GM19025 (cell line): ENCODE measurements at regions not wholly inside any gene's neighbourhood (a gene's known extent, or its start where the extent isn't known, plus 50 kb on each side); places are given as distances from the start of the nearest gene placed in this dataset.
"Not testable (repeated sequence)": the region's sequence is repeated elsewhere in the genome, so short reads cannot be mapped to it uniquely, and the experiment has no call there.

Experiments
- ATAC-seq: cut with Tn5 transposase; IDR thresholded peaks from one replicate; pipeline ENCODE4 v1.9.1; 2021; ENCODE audit warnings: mild to moderate bottlenecking, low read depth, moderate library complexity; ENCODE audit not compliant: unreplicated experiment

GRCh38 chr7:13724191-13724976, 265.1 kb downstream of the ETV1 start:
- no peak for ATAC-seq

- no peak for ATAC-seq
Observed at GRCh38 chr7:13724977-13725566, 264.4 kb downstream of the ETV1 start.

- no peak for ATAC-seq
Observed at GRCh38 chr7:13725591-13725990, 263.9 kb downstream of the ETV1 start.

GRCh38 chr7:13727279-13727678, 262.2 kb downstream of the ETV1 start:
- no peak for ATAC-seq

- no peak for ATAC-seq
Observed at GRCh38 chr7:13727751-13728150, 261.7 kb downstream of the ETV1 start.

GRCh38 chr7:13728430-13728829, 261.0 kb downstream of the ETV1 start:
- ATAC-seq: not testable (repeated sequence)

- ATAC-seq: no peak
Observed at GRCh38 chr7:13731643-13732042, 257.8 kb downstream of the ETV1 start.

GRCh38 chr7:13737563-13737962, 251.9 kb downstream of the ETV1 start:
- no peak for ATAC-seq

- ATAC-seq: no peak
Observed at GRCh38 chr7:13742126-13742525, 247.3 kb downstream of the ETV1 start.

- ATAC-seq: no peak
Observed at GRCh38 chr7:13742811-13743210, 246.7 kb downstream of the ETV1 start.

GRCh38 chr7:13743226-13743625, 246.2 kb downstream of the ETV1 start:
- ATAC-seq: no peak

GRCh38 chr7:13745530-13745929, 243.9 kb downstream of the ETV1 start:
- ATAC-seq: no peak

- ATAC-seq: no peak
Observed at GRCh38 chr7:13748998-13749397, 240.5 kb downstream of the ETV1 start.

GRCh38 chr7:13749636-13750035, 239.8 kb downstream of the ETV1 start:
- ATAC-seq: no peak

- no peak for ATAC-seq
Observed at GRCh38 chr7:13751766-13752165, 237.7 kb downstream of the ETV1 start.

GRCh38 chr7:13757841-13758240, 231.6 kb downstream of the ETV1 start:
- no peak for ATAC-seq

- not testable (repeated sequence) for ATAC-seq
Observed at GRCh38 chr7:13765853-13766252, 223.6 kb downstream of the ETV1 start.

GRCh38 chr7:13770305-13770704, 219.2 kb downstream of the ETV1 start:
- ATAC-seq: no peak

GRCh38 chr7:13774976-13775375, 214.5 kb downstream of the ETV1 start:
- ATAC-seq: no peak

GRCh38 chr7:13777242-13777641, 212.2 kb downstream of the ETV1 start:
- no peak for ATAC-seq

- ATAC-seq: no peak
Observed at GRCh38 chr7:13778967-13779366, 210.5 kb downstream of the ETV1 start.

- ATAC-seq: no peak
Observed at GRCh38 chr7:13790611-13791010, 198.9 kb downstream of the ETV1 start.
